ENCODE measurements at regions not wholly inside any gene's neighbourhood (a gene's known extent, or its start where the extent isn't known, plus 50 kb on each side); places are given as distances from the start of the nearest gene placed in this dataset.
"Not testable (repeated sequence)": the region's sequence is repeated elsewhere in the genome, so short reads cannot be mapped to it uniquely, and the experiment has no call there.

DNA sequence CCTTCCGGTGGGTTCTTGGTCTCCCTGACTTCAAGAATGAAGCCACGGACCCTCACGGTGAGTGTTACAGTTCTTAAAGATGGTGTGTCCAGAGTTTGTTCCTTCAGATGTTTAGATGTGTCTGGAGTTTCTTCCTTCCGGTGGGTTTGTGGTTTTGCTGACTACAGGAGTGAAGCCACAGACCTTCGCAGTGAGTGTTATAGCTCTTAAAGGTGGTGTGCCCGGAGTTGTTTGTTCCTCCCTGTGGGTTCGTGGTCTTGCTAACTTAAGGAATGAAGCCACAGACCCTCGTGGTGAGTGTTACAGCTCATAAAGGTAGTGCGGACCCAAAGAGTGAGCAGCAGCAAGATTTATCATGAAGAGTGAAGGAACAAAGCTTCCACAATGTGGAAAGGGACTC is 87.1 kb upstream of the BASP1 start:
- not testable (repeated sequence) for DNase-seq

DNA sequence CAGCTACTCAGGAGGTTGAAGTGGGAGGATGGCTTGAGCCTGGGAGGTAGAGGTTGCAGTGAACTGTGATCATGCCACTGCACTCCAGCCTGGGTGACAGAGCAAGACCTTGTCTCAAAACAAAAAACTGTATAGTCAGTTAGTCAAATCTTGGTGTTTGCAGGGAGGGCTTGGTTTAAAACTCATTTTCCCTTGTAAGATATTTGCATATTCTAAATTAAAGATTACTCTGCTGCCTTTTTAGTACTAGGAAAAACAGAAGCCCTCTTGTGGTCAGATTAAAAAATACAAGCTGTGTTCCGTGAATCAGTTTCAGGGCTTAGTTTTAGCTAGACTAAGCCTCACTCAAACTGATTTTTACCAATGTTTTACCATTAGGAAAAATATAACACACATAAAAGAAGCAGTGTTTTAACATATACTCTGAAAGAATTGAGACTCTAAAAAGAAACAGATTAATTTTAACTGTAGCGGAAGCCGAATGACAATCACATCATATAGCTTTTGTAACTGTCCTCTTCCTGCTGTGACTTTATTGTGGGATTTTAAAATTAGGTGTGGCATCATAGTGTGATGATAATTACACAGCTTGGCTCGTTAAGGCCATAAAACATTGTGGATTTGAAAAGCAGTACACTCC is 84.9 kb upstream of the BASP1 start:
- DNase-seq = no peak

DNA sequence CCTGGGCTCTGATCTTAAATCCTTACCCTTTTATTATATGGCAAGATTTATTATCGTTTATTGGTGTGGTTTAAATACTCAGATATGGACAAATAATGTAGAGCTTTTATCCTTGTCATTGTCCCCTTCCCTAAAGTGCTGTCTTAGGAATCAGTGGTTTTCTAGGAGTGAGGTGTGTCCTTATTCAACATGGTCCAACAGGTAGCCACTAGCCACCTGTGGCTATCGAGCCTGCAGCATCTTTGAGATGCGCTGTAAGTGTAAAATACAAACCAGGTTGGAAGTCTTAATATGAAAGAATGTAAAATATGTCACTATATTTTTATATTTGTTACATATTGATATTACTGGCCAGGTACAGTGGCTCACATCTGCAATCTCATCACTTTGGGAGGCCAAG is 82.4 kb upstream of the BASP1 start:
- no peak for DNase-seq

DNA sequence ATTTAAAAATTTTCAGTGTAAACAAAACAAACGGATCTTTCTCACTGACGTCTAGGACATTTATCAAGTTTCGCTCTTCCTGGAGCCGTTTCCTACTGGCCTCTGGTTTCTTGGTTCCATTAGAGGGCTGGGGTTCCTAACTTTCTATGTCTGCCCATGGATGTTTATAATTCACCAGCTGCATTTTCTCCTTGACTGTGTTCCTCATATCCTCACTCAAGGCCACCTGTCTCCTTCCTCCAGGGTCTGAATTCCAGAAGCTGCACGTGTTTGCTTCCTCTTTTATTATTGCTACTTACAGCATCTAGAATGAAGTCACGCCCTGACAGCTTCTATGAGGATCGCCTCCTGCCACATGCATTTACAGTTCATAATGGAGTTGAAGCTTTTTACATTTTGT is 74.1 kb upstream of the BASP1 start:
- no peak for DNase-seq

DNA sequence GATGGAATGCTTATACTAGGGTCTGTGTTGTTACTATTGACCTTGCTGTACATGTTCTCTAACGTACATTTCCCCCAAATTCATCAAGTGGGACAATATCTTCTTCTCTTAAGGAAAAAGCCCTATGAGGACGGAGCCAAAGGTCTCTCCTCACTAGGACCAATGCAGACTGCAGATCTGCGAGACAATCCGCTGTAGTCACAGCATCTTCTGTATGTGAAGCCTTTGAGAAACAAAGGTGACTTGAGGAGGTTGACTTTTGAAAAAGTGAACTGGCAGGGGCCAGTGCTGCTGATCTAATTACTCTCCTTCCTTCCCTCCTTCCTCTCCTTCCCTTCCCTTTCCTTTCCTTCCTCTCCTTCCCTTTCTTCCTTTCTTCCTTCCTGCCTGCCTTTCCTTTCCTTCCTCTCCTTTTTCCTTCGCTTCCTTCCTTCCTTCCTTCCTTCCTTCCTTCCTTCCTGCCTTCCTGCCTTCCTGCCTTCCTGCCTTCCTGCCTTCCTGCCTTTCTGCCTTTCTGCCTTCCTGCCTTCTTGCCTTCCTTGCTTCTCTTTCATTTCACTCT is 71.1 kb upstream of the BASP1 start:
- DNase-seq = no peak

DNA sequence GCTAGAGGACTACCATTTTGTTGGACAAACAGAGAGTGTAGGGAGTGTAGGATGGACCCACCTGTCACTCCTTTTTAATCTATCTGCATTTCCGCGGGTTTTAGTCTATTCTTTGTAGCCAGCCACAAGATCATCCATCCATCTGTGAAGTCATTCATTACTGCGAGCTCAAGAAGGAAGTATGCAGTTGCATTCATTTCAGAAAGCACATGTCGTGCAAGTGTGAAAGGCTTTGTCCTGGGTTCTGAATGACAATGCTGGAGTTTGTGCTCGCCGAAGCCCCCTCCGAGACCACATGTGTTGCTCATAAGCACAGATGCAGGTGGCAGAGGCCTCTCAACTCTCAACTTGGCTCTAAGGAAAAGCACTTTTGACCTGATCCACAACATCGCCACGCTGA is 70.3 kb upstream of the BASP1 start:
- no peak for DNase-seq

DNA sequence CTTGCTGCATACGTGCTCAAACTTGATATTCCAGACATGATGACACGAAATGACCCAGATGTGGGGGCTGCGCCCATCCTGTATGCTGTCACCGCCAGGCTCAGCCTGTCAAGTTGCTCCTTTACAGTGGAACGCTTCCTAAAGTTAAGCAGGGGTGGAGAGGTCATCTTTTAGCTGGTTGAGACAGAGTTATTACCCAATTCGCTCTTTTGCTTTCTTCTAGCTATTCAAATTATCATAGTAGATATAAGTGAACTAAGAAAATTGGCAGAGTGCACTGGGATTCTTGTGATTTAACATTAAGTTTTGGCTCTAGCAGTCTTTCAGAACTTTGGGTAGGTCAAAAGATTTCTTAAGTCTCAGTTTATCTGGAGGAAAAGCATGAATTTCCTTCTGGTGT is 69.8 kb upstream of the BASP1 start:
- no peak for DNase-seq

DNA sequence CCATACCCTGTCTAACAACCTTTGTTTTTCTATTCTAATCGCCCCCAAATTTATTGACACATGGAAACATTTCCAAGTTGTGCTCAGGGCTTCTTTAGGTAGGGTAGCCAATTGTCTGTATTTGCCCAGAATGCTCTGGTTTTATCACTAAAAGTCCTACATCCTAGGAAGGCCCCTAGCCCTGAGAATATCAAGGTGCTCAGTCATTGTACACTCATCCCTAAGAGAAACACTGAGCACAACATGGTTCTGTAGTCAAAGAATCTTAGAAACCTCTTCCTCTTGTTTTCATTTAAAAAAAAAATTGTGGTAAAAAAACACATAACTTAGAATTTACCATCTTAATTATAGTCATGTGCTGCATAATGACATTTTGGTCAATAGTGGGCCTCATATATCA is 69.0 kb upstream of the BASP1 start:
- no peak for DNase-seq

DNA sequence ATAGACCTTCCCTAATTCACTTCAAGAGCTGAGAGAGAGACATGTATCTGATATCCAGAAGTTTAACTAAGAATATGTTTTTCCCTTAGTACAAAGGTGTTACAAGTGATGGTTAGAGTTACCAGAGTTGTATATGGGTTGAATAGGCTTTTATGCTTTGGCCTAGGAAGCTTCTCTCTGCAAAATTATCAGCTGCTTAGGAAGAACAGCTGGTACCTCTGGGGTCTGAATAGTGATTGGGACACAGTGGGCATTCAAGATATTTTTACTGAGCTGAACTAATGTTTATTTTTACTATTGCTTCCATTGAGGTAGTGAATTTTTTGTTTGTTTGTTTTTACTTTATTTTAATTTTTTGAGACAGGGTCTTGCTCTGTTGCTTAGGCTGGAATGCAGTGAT is 67.6 kb upstream of the BASP1 start:
- no peak for DNase-seq

DNA sequence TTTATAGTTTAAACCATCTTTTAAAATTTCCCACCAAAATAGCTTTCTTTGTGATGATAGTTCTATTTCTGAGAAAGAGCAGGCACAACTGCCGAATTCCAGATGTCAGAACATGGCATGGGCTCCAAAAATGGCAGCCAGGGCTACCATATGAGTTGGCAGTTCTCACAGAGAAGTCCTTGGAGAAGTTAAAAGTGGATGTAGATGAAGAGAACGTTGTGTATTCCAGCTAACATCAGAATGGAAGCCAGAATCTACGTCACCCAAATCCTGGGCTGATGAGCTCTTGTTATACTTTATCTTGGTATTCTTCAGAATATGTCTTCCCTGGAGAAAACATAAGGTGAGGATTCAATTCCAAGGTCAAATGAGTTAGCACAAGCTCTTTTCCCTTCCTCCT is 66.9 kb upstream of the BASP1 start:
- DNase-seq = no peak

DNA sequence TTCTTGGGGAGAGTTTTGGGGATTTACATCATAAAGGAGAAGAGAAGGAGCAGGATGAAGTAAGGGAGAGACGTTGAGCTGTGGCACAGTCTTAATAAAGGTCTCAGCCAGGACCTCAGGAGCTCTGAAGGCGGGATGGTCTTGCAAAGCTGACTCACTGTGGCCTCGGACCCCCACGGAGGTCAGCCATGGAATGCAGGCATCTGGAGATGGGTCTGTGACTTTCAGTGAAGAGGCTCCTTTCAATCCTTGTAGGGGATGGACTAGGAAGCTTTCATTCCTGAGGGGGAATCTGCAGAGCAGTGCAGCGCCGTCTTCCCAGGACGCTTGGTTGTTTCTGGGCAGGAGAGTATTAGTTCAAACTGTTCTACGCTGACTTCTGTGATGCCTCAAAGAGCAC is 65.7 kb upstream of the BASP1 start:
- DNase-seq = no peak

DNA sequence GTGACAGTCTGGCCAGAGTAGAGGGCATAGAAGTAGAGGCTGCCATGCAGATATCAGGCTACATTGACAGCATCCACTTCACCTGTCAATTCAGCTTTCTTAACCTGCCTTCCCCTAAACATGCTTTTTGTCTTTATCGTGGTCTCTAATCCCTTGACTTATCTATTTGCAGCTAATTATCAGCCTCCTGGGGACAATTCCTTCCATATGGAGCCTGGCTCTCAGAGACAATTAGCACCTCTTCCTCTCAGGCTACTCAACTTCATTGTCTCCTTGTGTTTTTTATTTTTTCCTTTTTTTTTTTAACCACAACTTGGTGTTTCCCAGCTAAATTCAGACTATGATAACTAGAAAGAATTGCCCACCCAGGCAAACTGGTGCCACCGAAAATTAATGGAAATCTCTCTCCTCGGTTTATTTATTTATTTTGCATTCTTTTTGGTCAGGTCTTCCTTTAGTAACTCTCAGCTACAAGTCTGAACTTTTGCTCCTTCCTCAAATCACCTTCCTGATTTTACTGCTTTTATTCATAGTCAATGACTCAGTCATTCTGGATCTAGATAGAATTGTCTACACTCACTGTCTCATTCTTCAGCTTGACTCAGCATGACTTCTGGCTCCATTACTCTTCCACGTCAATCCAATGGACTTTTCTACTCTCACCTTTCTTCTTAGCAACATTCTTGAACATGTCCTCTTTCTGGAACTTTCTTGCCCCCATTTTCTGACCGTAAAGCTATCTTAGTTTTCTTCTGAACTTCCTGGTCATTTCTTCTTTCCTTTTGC is 63.0 kb upstream of the BASP1 start:
- DNase-seq = no peak

DNA sequence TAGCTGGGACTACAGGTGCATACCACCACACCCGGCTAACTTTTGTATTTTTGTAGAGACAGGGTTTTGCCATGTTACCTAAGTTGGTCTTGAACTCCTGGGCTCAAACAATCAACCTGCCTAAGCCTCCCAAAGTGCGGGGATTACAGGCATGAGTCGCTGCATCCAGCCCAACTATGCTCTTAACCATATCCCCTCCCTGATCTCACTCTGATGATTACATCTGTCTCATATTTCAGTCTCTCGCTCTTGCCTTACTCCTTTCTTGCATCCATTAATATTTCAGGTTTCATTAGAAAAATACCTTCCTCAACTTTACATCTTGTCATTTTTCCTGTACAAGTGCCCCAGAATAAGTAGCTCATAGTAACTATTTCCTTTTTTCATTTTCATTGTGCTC is 61.0 kb upstream of the BASP1 start:
- no peak for DNase-seq

DNA sequence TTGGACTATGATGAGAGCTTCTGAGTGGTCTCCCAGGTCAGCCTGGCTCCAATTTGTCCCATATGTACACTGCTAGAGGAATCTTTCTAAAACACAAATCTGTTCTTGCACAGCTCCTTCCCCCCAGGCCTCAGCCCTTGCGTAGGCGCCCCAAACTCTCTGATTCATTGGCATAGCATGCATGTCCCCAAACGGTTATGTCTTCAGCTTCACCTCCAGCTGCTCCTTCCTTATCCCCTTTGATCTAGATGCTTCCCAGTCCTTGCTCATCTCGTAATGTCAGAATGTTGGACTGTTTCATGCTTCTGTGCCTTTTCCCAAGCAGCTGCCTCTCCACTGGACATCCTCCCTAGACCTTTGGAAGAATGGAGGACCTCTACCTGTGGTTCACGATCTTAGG is 60.1 kb upstream of the BASP1 start:
- DNase-seq = no peak

DNA sequence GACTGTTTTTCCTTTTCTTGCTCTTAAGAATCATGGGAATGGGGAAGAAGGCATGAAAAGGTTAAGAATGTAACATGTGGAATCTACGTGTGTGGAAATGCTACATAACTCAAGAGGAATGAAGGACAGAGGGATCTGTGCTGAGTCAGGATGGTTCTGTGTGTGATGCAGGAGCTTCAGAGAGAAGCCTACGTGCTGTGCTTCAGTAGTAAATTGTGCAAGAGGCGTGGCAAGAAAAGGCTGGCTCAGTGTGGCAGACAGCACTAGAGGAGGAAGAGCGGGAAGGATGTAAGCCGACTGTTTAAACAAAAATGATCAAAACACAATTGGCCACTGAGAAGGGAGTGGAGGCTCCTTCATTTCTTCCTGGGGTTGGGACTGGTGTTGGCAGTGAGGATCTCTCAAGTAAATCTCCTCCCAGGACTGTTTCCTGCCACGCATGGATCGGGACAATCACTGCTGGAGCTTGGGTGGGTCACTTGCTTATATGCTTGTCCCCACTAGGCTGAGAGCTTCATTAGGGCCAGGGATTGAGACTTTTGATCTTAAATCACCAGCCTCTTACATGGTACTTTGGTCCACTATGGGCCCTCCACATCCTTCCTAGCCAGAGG is 59.4 kb upstream of the BASP1 start:
- no peak for DNase-seq

DNA sequence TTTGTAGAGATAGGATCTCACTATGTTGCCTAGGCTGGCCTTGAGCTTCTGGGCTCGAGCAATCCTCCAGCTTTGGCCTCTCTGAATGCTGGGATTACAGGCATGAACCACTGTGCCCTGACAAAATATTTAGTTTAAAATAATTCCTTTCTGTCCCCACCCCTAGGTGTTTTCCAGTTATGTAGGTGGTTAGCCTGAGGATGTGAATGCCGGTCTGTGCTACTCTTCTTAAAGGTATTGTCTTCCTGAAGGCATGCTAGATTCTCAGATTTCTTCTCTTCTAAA is 56.7 kb upstream of the BASP1 start:
- DNase-seq = no peak

DNA sequence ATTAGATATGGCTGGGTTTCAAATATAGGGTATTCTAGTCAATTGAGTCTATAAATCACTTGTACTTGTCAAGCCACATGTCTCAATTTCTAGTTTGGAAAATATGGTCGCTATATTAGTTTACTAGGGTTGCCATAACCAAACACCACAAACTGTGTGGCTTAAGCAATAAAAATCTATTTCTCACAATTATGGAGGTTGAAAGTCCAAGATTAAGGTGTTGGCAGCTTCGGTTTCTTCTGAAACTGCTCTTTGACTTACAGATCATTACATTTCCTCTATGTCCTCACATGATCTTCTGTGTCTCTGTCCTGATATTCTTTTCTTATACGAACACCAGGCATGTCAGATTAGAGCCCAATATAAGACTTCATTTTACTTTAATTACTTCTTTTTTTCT is 55.8 kb upstream of the BASP1 start:
- DNase-seq = no peak

DNA sequence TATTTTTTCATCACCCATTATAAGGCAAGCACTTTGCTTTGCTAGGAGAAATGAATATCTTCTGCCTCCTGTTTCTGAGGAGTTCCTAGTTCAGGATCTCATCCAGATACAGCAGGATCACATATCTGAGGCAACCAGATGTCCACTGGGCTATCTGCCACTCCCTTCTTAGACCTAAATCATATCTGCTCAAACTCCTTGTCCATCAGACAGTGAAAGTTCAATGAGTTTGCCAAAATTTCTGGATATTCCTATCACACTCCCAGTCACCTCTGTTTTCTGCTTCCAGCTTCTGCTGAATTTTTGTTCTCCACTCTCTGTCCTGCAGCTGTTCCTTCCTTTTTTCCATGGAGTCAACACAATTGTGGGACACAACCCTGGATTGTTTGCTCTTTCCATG is 54.2 kb upstream of the BASP1 start:
- DNase-seq = no peak

DNA sequence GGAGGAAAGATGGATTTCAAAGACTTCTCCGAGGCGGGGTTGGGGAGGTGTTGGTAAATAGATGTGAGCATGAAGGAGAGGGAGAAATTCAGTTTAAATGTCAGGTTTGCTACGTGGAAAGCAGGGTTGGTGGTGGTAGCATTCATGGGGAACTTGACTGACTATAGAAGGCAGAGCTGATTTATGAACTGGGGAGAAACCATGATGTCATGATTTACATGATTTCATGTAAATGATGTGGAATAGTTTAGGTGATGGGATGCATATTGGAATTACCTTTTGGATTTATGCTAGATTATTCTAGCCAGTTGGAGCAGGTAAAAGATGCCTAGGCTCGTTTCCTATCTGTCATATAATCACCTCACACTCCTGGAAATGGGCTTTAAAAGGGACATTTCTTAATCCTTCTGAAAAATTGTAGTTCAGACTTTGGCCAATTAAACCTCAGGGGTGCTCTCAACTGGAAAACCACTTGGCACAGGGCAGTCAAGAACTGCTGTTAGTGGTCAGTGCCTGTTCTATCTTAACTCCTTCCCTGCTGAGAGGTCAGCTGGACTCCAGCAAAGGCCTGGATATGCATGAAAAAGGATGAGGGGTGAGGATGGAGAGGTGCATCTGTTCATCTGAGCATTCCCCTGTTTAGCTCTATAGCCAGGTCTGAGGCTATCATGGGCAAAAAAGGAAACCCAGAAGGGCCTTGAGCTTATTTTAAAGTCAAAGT is 50.1 kb upstream of the BASP1 start:
- DNase-seq = peak; percentile 26
